ENCODE measurements at regions not wholly inside any gene's neighbourhood (a gene's known extent, or its start where the extent isn't known, plus 50 kb on each side); places are given as distances from the start of the nearest gene placed in this dataset.

DNA sequence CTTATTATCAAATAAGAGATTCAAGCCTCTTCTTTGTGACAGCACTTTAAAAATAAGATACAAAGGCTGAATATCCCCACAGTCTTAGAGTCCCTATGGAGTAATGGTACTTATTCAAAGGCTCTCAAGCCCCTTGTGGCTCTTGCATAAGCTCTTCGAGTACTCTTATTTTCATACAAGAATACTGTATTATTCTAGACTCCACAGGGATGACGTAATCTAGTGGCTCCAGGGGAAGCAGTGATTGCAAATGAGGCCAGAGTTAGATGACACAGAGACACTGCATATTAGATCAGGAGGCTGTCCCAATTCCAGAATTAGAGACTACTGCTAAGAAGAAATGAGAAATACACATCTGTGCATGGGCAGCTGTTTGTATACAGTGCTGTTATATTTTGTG, 1195.9 kb upstream of the MAP3K7 start:
- DNase-seq (ENCODE audit: low spot score in 2 of 2), result no peak
- no peaks in the 10 kb centered on the region for H3K4me1 ChIP-seq
- H3K27ac ChIP-seq, result no peak overlapping the region
- intact Hi-C loops (cut with DNase I; ENCODE audit: low total_unique reads), result no loop called here
- TF ChIP-seq, protein P1, sequence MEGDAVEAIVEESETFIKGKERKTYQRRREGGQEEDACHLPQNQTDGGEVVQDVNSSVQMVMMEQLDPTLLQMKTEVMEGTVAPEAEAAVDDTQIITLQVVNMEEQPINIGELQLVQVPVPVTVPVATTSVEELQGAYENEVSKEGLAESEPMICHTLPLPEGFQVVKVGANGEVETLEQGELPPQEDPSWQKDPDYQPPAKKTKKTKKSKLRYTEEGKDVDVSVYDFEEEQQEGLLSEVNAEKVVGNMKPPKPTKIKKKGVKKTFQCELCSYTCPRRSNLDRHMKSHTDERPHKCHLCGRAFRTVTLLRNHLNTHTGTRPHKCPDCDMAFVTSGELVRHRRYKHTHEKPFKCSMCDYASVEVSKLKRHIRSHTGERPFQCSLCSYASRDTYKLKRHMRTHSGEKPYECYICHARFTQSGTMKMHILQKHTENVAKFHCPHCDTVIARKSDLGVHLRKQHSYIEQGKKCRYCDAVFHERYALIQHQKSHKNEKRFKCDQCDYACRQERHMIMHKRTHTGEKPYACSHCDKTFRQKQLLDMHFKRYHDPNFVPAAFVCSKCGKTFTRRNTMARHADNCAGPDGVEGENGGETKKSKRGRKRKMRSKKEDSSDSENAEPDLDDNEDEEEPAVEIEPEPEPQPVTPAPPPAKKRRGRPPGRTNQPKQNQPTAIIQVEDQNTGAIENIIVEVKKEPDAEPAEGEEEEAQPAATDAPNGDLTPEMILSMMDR (IDR thresholded peaks at IDR 0.05), result no peak
- TF ChIP-seq POLR2A (IDR thresholded peaks at IDR 0.05), result no peak
- no peak for TF ChIP-seq POLR2AphosphoS5 (IDR thresholded peaks at IDR 0.05)
- H3K9me3 ChIP-seq, result no peaks in the 10 kb centered on the region
- H3K27me3 ChIP-seq, result no peaks in the 10 kb centered on the region
- peaks cover 3% of the 10 kb centered on the region for H3K36me3 ChIP-seq
- H3K4me3 ChIP-seq, result no peak overlapping the region

DNA sequence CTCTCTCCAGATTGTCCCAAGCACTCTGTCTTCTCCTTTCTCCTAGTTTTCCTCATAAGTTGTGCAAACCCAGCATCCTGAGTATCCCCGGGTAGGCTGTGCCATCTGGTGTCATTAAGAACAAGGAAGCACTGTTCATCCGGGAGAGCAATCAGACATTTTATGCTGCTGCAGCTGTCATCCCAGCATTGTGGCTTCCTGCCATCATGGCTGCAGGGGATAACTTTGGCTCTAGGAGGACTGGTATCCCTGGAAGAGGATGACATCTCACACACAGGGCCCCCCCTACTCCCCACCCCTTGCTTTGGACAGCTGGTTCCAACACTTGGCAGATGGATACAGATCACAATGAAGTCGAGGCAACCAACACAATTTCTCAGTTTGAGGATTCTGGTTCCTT, 1195.1 kb upstream of the MAP3K7 start:
- H3K4me1 ChIP-seq, result no peaks in the 10 kb centered on the region

DNA sequence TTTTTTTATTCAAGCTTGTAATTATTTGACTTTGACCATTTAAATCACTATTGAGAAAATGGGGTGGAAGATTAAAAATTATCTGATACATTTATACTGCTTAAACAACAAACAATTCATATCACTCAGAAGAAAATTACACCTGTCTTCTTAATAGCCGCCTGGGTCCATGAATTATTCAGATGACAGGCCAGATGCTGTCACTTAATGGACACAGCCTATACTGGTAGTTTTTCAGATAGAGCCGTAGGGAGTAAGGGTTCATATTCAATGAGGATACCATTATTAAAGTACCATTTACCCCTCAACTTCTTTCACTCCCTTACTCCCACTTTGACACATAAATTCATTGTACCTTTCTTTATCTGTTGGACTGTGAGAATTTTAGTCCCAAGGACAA, 1193.4 kb upstream of the MAP3K7 start:
- H3K27me3 ChIP-seq, result no peaks in the 10 kb centered on the region
- no peak overlapping the region for H3K4me3 ChIP-seq
- peaks cover 0 to under 1% of the 10 kb centered on the region in 2 donors for H3K9me3 ChIP-seq
- TF ChIP-seq POLR2A (IDR thresholded peaks at IDR 0.05) (no peak), POLR2AphosphoS5 (IDR thresholded peaks at IDR 0.05) (no peak)
- TF ChIP-seq, protein P1 (IDR thresholded peaks at IDR 0.05), result no peak
- H3K4me1 ChIP-seq, result no peaks in the 10 kb centered on the region
- no peak for DNase-seq (ENCODE audit: low spot score in 2 of 2)
- no peaks in the 10 kb centered on the region for H3K36me3 ChIP-seq
- intact Hi-C loops (cut with DNase I; ENCODE audit: low total_unique reads), result no loop called here
- no peak overlapping the region for H3K27ac ChIP-seq

More for the DNA sequence above, 1195.1 kb upstream of the MAP3K7 start:
- H3K27ac ChIP-seq, result no peak overlapping the region
- H3K4me3 ChIP-seq, result no peak overlapping the region
- no peak for DNase-seq (ENCODE audit: low spot score in 2 of 2)
- no peaks in the 10 kb centered on the region for H3K9me3 ChIP-seq
- no peaks in the 10 kb centered on the region for H3K27me3 ChIP-seq
- intact Hi-C loops (cut with DNase I; ENCODE audit: low total_unique reads), result no loop called here
- TF ChIP-seq, protein P1 (IDR thresholded peaks at IDR 0.05), result no peak
- TF ChIP-seq POLR2A (IDR thresholded peaks at IDR 0.05) (no peak), POLR2AphosphoS5 (IDR thresholded peaks at IDR 0.05) (no peak)
- H3K36me3 ChIP-seq, result no peaks in the 10 kb centered on the region

DNA sequence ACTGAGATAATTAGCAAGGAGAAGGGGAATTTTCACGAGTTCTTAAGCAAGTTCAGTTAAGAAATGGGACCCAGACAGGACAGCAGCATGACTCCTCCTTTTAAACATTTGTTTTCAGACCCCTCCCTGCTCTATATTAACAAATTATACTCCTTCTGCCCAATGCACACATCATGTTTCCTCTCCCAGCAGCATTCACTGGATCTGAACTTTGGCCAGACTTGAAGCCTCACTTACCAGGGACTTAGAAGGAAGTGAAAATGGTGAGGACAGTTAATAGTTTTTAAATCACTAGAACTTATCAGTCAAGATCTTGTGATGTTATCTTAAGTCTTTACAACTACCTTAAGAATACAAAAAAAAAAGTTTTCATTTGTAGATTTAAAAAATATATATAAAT, 1174.7 kb upstream of the MAP3K7 start:
- TF ChIP-seq, protein P1 (IDR thresholded peaks at IDR 0.05), result no peak
- TF ChIP-seq POLR2AphosphoS5 (IDR thresholded peaks at IDR 0.05) (no peak), POLR2A (IDR thresholded peaks at IDR 0.05) (no peak)
- DNase-seq (ENCODE audit: low spot score in 2 of 2), result no peak
- intact Hi-C loops (cut with DNase I; ENCODE audit: low total_unique reads), result no loop called here
- no peak overlapping the region for H3K27ac ChIP-seq
- H3K9me3 ChIP-seq, result no peaks in the 10 kb centered on the region
- H3K4me1 ChIP-seq, result no peaks in the 10 kb centered on the region
- H3K4me3 ChIP-seq, result no peak overlapping the region
- no peaks in the 10 kb centered on the region for H3K27me3 ChIP-seq
- H3K36me3 ChIP-seq, result no peaks in the 10 kb centered on the region

DNA sequence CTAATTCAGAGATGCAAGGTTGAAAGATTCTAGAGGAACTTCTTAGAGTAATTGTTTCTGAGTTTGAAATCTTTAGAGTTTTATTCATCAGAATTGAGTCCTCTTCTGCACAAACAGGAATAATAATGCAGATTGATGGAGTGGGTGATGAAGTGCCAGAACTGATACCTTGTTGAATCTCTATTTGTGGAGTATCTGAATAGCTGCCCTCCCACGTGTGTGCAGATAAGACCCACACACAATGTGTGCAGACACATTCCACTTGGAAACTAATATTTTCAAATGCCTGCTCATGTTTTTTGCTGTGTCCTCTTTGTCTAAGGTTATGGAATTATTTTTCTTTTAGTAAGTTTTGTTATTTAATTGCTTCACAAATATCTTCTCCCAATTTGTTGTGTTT, 1167.8 kb upstream of the MAP3K7 start:
- no peaks in the 10 kb centered on the region for H3K27me3 ChIP-seq
- no peaks in the 10 kb centered on the region for H3K36me3 ChIP-seq

DNA sequence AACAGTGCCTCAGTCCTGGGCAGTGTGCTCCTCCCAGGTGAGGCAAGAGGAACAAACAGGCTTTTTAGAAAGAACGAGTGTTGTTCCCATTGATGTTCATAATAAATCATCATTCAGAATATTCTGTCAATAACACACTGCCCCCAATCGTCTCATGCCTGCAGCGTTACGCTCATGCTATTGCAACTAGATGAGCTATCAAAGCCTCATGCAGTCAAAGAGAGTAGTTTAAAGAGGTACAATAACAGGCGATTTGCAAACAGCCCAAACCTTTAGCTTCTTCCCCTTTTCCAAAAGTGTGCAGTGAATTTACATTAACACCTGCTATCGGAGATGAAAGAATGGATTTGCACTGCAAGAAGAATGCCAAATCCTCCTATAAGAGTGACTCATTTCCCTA, 1164.7 kb upstream of the MAP3K7 start:
- TF ChIP-seq POLR2AphosphoS5 (IDR thresholded peaks at IDR 0.05), result no peak
- TF ChIP-seq, protein P1 (IDR thresholded peaks at IDR 0.05), result no peak
- TF ChIP-seq POLR2A (IDR thresholded peaks at IDR 0.05), result no peak
- Histone ChIP-seq H3K9me3 (no peaks in the 10 kb centered on the region), H3K27ac (no peak overlapping the region), H3K4me3 (no peak overlapping the region), H3K4me1 (no peaks in the 10 kb centered on the region), H3K27me3 (no peaks in the 10 kb centered on the region), H3K36me3 (no peaks in the 10 kb centered on the region)
- no peak for DNase-seq (ENCODE audit: low spot score in 2 of 2)
- intact Hi-C loops (cut with DNase I; ENCODE audit: low total_unique reads), result no loop called here

More for the DNA sequence above, 1167.8 kb upstream of the MAP3K7 start:
- Histone ChIP-seq H3K4me1 (no peaks in the 10 kb centered on the region), H3K9me3 (no peaks in the 10 kb centered on the region), H3K27ac (no peak overlapping the region), H3K4me3 (no peak overlapping the region)
- TF ChIP-seq POLR2A (IDR thresholded peaks at IDR 0.05), result no peak
- intact Hi-C loops (cut with DNase I; ENCODE audit: low total_unique reads), result no loop called here
- DNase-seq (ENCODE audit: low spot score in 2 of 2), result no peak

Data from breast epithelium (tissue), 4 donors.